ENCODE measurements at regions not wholly inside any gene's neighbourhood (a gene's known extent, or its start where the extent isn't known, plus 50 kb on each side); places are given as distances from the start of the nearest gene placed in this dataset.
A peak's percentile ranks its signal among the peaks of the same experiment; 100 is the strongest.

- TF ChIP-seq ZBTB46 (CRISPR knock-in tag; IDR thresholded peaks at IDR 0.05; ENCODE audit: borderline replicate concordance), result no peak
- peak; percentile 45 for TF ChIP-seq PHF5A (CRISPR knock-in tag; IDR thresholded peaks at IDR 0.05; ENCODE audit: low read depth, unreplicated experiment)
- TF ChIP-seq HOXA9 (CRISPR knock-in tag; IDR thresholded peaks at IDR 0.05; ENCODE audit: borderline replicate concordance), result no peak
- no peak for TF ChIP-seq TBX3 (IDR thresholded peaks at IDR 0.05; ENCODE audit: borderline replicate concordance)
- no peak for TF ChIP-seq ZNF512 (CRISPR knock-in tag; IDR thresholded peaks at IDR 0.05)
- TF ChIP-seq SOX5 (CRISPR knock-in tag; IDR thresholded peaks at IDR 0.05; ENCODE audit: borderline replicate concordance), result peak; percentile 61; the same call in 1 of the 2 replicates
- no peak for TF ChIP-seq HIC2 (CRISPR knock-in tag; IDR thresholded peaks at IDR 0.05; ENCODE audit: low read depth)
- TF ChIP-seq ZBTB37 (CRISPR knock-in tag; IDR thresholded peaks at IDR 0.05), result no peak
- no peak for TF ChIP-seq ZNF513 (CRISPR knock-in tag; conservative IDR thresholded peaks at IDR 0.05)
- no peak for TF ChIP-seq MAFK (conservative IDR thresholded peaks at IDR 0.05 in 1 of 2, IDR thresholded peaks at IDR 0.05 in 1 of 2; ENCODE audit: low read length in 2 of 2)
- TF ChIP-seq ZNF503 (CRISPR knock-in tag; IDR thresholded peaks at IDR 0.05), result peak; percentile 55; the same call in 1 of the 2 replicates
- peak; percentile 36; the same call in 1 of the 2 replicates for TF ChIP-seq ELF3 (CRISPR knock-in tag; IDR thresholded peaks at IDR 0.05)
- TF ChIP-seq PAF1 (CRISPR knock-in tag; IDR thresholded peaks at IDR 0.05), result no peak
- TF ChIP-seq BRCA1 (CRISPR knock-in tag; IDR thresholded peaks at IDR 0.05), result no peak; the same call in 1 of the 2 replicates
- TF ChIP-seq ZSCAN5A (CRISPR knock-in tag; IDR thresholded peaks at IDR 0.05; ENCODE audit: borderline replicate concordance), result no peak
- peak; percentile 65 for TF ChIP-seq ZNF263 (CRISPR knock-in tag; IDR thresholded peaks at IDR 0.05)
Measured at GRCh38 chr20:17827759-17828559, 128.2 kb downstream of the BANF2 start (continued).

All from HepG2 (cell line).